ENCODE measurements at regions not wholly inside any gene's neighbourhood (a gene's known extent, or its start where the extent isn't known, plus 50 kb on each side); places are given as distances from the start of the nearest gene placed in this dataset.
A peak's percentile ranks its signal among the peaks of the same experiment; 100 is the strongest.
"Not testable (repeated sequence)": the region's sequence is repeated elsewhere in the genome, so short reads cannot be mapped to it uniquely, and the experiment has no call there.

- Histone ChIP-seq H3K4me3 (no peak overlapping the region), H3K27me3 (peaks cover 0 to 15% (median 0%) of the 10 kb centered on the region in 3 donors), H3K9me3 (no peaks in the 10 kb centered on the region), H3K27ac (no peak overlapping the region), H3K36me3 (no peaks in the 10 kb centered on the region), H3K4me1 (no peaks in the 10 kb centered on the region)
- intact Hi-C loops (cut with DNase I; ENCODE audit: low total_unique reads), result no loop called here
- WGBS, 5 donors, result 50 to 79% (median 64%) methylated on average over 26 to 30 of the region's 30 CpGs
- DNase-seq, result peak in 1 of 2 donors; percentile 54
- no peak for TF ChIP-seq POLR2AphosphoS5 (IDR thresholded peaks at IDR 0.05)
- TF ChIP-seq CTCF (IDR thresholded peaks at IDR 0.05), result no peak
- TF ChIP-seq POLR2A (IDR thresholded peaks at IDR 0.05), result no peak
- no peak for TF ChIP-seq EP300 (IDR thresholded peaks at IDR 0.05)
Measured at GRCh38 chr18:78505851-78506461, 473.7 kb upstream of the SALL3 start.

DNA sequence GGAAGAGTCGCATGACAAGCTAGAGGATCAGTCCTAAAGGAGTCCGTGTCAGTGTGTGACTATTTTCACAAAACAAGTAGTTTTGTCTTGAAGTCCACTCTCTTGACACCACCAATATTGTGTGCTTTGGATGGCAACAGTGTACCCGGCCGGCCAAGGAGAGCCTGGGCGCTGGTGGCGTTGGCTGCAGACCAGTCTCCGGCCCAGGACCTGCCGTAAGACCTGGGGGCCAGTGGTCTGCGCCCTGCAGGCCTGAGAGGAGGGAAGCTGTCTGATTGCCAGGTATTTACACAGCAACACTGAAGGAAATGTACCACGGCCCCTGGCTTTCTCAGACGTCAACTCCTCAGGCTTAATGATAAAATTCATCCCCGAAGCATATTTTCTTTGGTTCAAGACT lies 472.4 kb upstream of the SALL3 start:
- DNase-seq, result no peak

GRCh38 chr18:78508228-78508824 lies 471.3 kb upstream of the SALL3 start:
- H3K4me3 ChIP-seq; H3K27ac ChIP-seq; DNase-seq; H3K36me3 ChIP-seq; H3K9me3 ChIP-seq; H3K4me1 ChIP-seq; intact Hi-C loops (cut with DNase I; ENCODE audit: low total_unique reads): not testable (repeated sequence)
- H3K27me3 ChIP-seq, result peaks cover 0 to 26% (median 0%) of the 10 kb centered on the region in 3 donors
- WGBS, 5 donors, result 85 to 94% (median 89%) methylated on average over 18 to 19 of the region's 19 CpGs

More for the DNA sequence above, 472.4 kb upstream of the SALL3 start:
- H3K27ac ChIP-seq, result no peak overlapping the region
- no peaks in the 10 kb centered on the region for H3K4me1 ChIP-seq
- no peaks in the 10 kb centered on the region for H3K36me3 ChIP-seq
- H3K9me3 ChIP-seq, result no peaks in the 10 kb centered on the region
- H3K27me3 ChIP-seq, result peaks cover 0 to 22% (median 0%) of the 10 kb centered on the region in 3 donors
- H3K4me3 ChIP-seq, result no peak overlapping the region
- 78 to 84% (median 80%) methylated on average over 4 to 12 of the region's 12 CpGs for WGBS, 5 donors
- intact Hi-C loops (cut with DNase I; ENCODE audit: low total_unique reads), result no loop called here
- TF ChIP-seq POLR2AphosphoS5 (IDR thresholded peaks at IDR 0.05), result no peak
- TF ChIP-seq EP300 (IDR thresholded peaks at IDR 0.05), result no peak
- no peak for TF ChIP-seq CTCF (IDR thresholded peaks at IDR 0.05)
- TF ChIP-seq POLR2A (IDR thresholded peaks at IDR 0.05), result no peak

GRCh38 chr18:78510091-78510490 lies 469.5 kb upstream of the SALL3 start:
- Histone ChIP-seq H3K4me3 (no peak overlapping the region), H3K27ac (no peak overlapping the region), H3K36me3 (no peaks in the 10 kb centered on the region), H3K4me1 (no peaks in the 10 kb centered on the region), H3K27me3 (peaks cover 0 to 26% (median 0%) of the 10 kb centered on the region in 3 donors), H3K9me3 (no peaks in the 10 kb centered on the region)
- TF ChIP-seq POLR2AphosphoS5 (IDR thresholded peaks at IDR 0.05), result no peak
- TF ChIP-seq POLR2A (IDR thresholded peaks at IDR 0.05), result no peak
- TF ChIP-seq CTCF (IDR thresholded peaks at IDR 0.05), result no peak
- TF ChIP-seq EP300 (IDR thresholded peaks at IDR 0.05), result no peak
- WGBS, 5 donors, result 38 to 72% (median 40%) methylated on average over 7 of the region's 7 CpGs
- intact Hi-C loops (cut with DNase I; ENCODE audit: low total_unique reads), result no loop called here
- DNase-seq, result peak in 1 of 2 donors; percentile 19

- WGBS, 5 donors, result 65 to 86% (median 79%) methylated on average over 7 of the region's 7 CpGs
- intact Hi-C loops (cut with DNase I; ENCODE audit: low total_unique reads), result no loop called here
- TF ChIP-seq CTCF (IDR thresholded peaks at IDR 0.05) (no peak), POLR2A (IDR thresholded peaks at IDR 0.05) (no peak), EP300 (IDR thresholded peaks at IDR 0.05) (no peak), POLR2AphosphoS5 (IDR thresholded peaks at IDR 0.05) (no peak)
- no peak for DNase-seq
- Histone ChIP-seq H3K4me3 (no peak overlapping the region), H3K27ac (no peak overlapping the region), H3K9me3 (no peaks in the 10 kb centered on the region), H3K27me3 (peaks cover 0 to 21% (median 0%) of the 10 kb centered on the region in 3 donors), H3K4me1 (no peaks in the 10 kb centered on the region), H3K36me3 (no peaks in the 10 kb centered on the region)
Measured at GRCh38 chr18:78510636-78511035, 469.0 kb upstream of the SALL3 start.
